B cell (primary cell): ENCODE measurements at regions not wholly inside any gene's neighbourhood (a gene's known extent, or its start where the extent isn't known, plus 50 kb on each side); places are given as distances from the start of the nearest gene placed in this dataset.

Source experiments
- ATAC-seq: fragments of 200-7000 bp; cut with Tn5 transposase; one replicate; pipeline ENCODE4 v1.10.0; 2021; ENCODE audit warnings: low read depth, mild to moderate bottlenecking, moderate number of reproducible peaks, moderate library complexity
- CTCF ChIA-PET: fragments of 350-600 bp; sonication (Branson Sonifier 250); formaldehyde crosslinking; loops from one replicate; lab custom pipeline; 2021; ENCODE audit warnings: antibody characterized with exemption, inconsistent platforms; lab: Charles Lee
- POLR2A ChIA-PET: fragments of 350-600 bp; sonication (Branson Sonifier 250); formaldehyde crosslinking; loops from one replicate; lab custom pipeline; 2021; ENCODE audit warnings: antibody characterized with exemption; lab: Charles Lee
- DNase-seq: peaks from one replicate; pipeline ENCODE4 v3.0.0; 2013
- H2AFZ ChIP-seq: 2 replicates; pipeline ENCODE4 v1.6.1; 2012; ENCODE audit warnings: mild to moderate bottlenecking, low read depth, low read length; ENCODE audit not compliant: insufficient read depth, poor library complexity, severe bottlenecking
- H3K27ac ChIP-seq, 2 donors: 1 replicate in 1 of 2; 2 replicates in 1 of 2; pipeline ENCODE4 v1.5.1; 2012 to 2013; ENCODE audit warnings: low read length in 2 of 2, mild to moderate bottlenecking in 2 of 2, moderate library complexity in 1 of 2
- H3K27me3 ChIP-seq, 4 experiments: fragments of 200-600 bp in 1 of 4; sonication (generic) in 1 of 4; replicated peaks in 1 of 4; 1 replicate in 2 of 4; 2 replicates in 2 of 4; pipeline versions ENCODE4 v1.6.1 to v1.7.0; 2013 to 2016; ENCODE audit warnings: low read length in 3 of 4, mild to moderate bottlenecking in 2 of 4, mixed read lengths in 1 of 4, moderate library complexity in 1 of 4; ENCODE audit not compliant: insufficient read depth in 4 of 4, control insufficient read depth in 3 of 4; ENCODE audit errors: control extremely low read depth in 1 of 4
- H3K36me3 ChIP-seq, 2 experiments: replicated peaks in 1 of 2; 1 replicate in 1 of 2; 2 replicates in 1 of 2; pipeline versions ENCODE4 v1.6.1 to v1.7.1; 2013; ENCODE audit warnings: low read length in 1 of 2; ENCODE audit not compliant: insufficient read depth in 2 of 2, control insufficient read depth in 1 of 2; ENCODE audit errors: control extremely low read depth in 1 of 2, extremely low read depth in 1 of 2
- H3K4me1 ChIP-seq, 2 donors: fragments of 200-600 bp in 1 of 2; sonication (generic) in 1 of 2; 1 replicate in 1 of 2; 2 replicates in 1 of 2; pipeline versions ENCODE4 v1.5.1 to v1.6.1; 2013 to 2017; ENCODE audit warnings: low read length in 2 of 2; ENCODE audit not compliant: control insufficient read depth in 2 of 2, insufficient read depth in 2 of 2
- H3K4me2 ChIP-seq: replicated peaks from 2 replicates; pipeline ENCODE3; 2012; ENCODE audit warnings: mild to moderate bottlenecking, low read depth, low read length; ENCODE audit not compliant: poor library complexity, severe bottlenecking
- H3K4me3 ChIP-seq, 5 experiments: fragments of 200-600 bp in 1 of 5; sonication (generic) in 1 of 5; 1 replicate in 3 of 5; 2 replicates in 2 of 5; pipeline versions ENCODE4 v1.5.1 to v1.7.0; 2011 to 2016; ENCODE audit warnings: low read length in 4 of 5, mild to moderate bottlenecking in 4 of 5, low read depth in 2 of 5, control low read depth in 1 of 5, moderate library complexity in 1 of 5; ENCODE audit not compliant: insufficient read depth in 1 of 5; ENCODE audit errors: control extremely low read depth in 1 of 5, extremely low read depth in 1 of 5
- H3K79me2 ChIP-seq: fragments of 200-600 bp; sonication (generic); one replicate; pipeline ENCODE4 v1.6.0; 2016; ENCODE audit warnings: low read length; ENCODE audit not compliant: control insufficient read depth, insufficient read depth
- H3K9ac ChIP-seq: fragments of 200-600 bp; sonication (generic); 2 replicates; pipeline ENCODE4 v1.6.1; 2017; ENCODE audit warnings: mild to moderate bottlenecking, low read length, moderate library complexity
- H3K9me3 ChIP-seq, 3 donors: one replicate each; pipeline versions ENCODE4 v1.6.1 to v1.7.1; 2013; ENCODE audit warnings: low read length in 2 of 3; ENCODE audit not compliant: control insufficient read depth in 2 of 3, insufficient read depth in 1 of 3; ENCODE audit errors: control extremely low read depth in 1 of 3
- H4K20me1 ChIP-seq: 2 replicates; pipeline ENCODE4 v1.6.0; 2012; ENCODE audit warnings: mild to moderate bottlenecking, low read length; ENCODE audit not compliant: insufficient read depth, control insufficient read depth, poor library complexity, severe bottlenecking
- H3K27ac Mint-ChIP-seq: one replicate; pipeline ENCODE4 v1.8.0; 2021; ENCODE audit warnings: mixed read lengths
- H3K27me3 Mint-ChIP-seq: one replicate; pipeline ENCODE4 v1.8.0; 2021; ENCODE audit warnings: mixed read lengths
- H3K4me1 Mint-ChIP-seq: one replicate; pipeline ENCODE4 v1.8.0; 2021; ENCODE audit warnings: mixed read lengths
- H3K4me3 Mint-ChIP-seq: one replicate; pipeline ENCODE4 v1.8.0; 2021; ENCODE audit warnings: mixed read lengths
- H3K9me3 Mint-ChIP-seq: one replicate; pipeline ENCODE4 v1.8.0; 2022; ENCODE audit warnings: mixed read lengths; ENCODE audit not compliant: insufficient read depth
- EZH2 ChIP-seq: IDR thresholded peaks from 2 replicates; pipeline ENCODE4 v1.6.1; 2012; ENCODE audit warnings: borderline replicate concordance, low read depth, mild to moderate bottlenecking, moderate library complexity, low read length; ENCODE audit not compliant: insufficient read depth, poor library complexity, severe bottlenecking
- WGBS: methylation state at CpG from one replicate; pipeline ENCODE4 v1.1.5; 2013; ENCODE audit warnings: missing lambda C conversion rate; ENCODE audit not compliant: insufficient coverage; 5-methylcytosine and 5-hydroxymethylcytosine counted together
- intact Hi-C: fragments of 100-400 bp; cut with micrococcal nuclease; formaldehyde crosslinking; loops from one replicate; pipeline ENCODE4 v1.10.0; 2022
- TF ChIP-seq, protein P1 (sequence below): fragments of 200-600 bp; IDR thresholded peaks from one replicate; pipeline ENCODE4 v1.8.0; 2022; ENCODE audit warnings: antibody characterized with exemption, mild to moderate bottlenecking

DNA sequence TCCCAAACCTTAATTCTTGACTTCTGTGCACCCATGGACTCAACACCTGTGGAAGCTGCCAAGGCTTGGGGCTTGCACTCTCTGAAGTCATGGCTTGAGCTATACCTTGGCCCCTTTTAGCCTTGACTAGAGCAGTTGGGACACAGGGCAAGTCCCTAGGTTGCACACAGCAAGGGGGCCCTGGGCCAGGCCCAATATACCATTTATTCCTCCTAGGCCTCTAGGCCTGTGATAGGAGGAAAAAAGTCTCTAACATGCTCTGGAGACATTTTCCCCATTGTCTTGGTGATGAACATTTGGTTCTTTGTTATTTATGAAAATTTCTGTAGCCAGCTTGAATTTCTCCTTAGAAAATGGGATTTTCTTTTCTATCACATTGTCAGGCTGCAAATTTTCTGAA, 186.1 kb downstream of the SEMA6D start:
- CTCF ChIA-PET: no interaction called here
- Histone ChIP-seq H3K9ac (no peak overlapping the region), H3K27me3 (no peaks in the 10 kb centered on the region), H3K79me2 (no peaks in the 10 kb centered on the region), H3K36me3 (no peaks in the 10 kb centered on the region), H4K20me1 (no peaks in the 10 kb centered on the region), H3K4me3 (no peak overlapping the region), H3K9me3 (peaks cover 1 to 10% (median 8%) of the 10 kb centered on the region in 3 donors), H3K4me2 (no peak overlapping the region), H2AFZ (no peak overlapping the region), H3K4me1 (no peaks in the 10 kb centered on the region), H3K27ac (no peak overlapping the region)
- POLR2A ChIA-PET: no interaction called here
- H3K27ac Mint-ChIP-seq: no peak overlapping the region
- DNase-seq (no peak), ATAC-seq (no peak)
- H3K27me3 Mint-ChIP-seq: peaks cover 3% of the 10 kb centered on the region
- no peaks in the 10 kb centered on the region for H3K4me1 Mint-ChIP-seq
- intact Hi-C loops: no loop called here
- no peak for TF ChIP-seq EZH2
- TF ChIP-seq, protein P1, sequence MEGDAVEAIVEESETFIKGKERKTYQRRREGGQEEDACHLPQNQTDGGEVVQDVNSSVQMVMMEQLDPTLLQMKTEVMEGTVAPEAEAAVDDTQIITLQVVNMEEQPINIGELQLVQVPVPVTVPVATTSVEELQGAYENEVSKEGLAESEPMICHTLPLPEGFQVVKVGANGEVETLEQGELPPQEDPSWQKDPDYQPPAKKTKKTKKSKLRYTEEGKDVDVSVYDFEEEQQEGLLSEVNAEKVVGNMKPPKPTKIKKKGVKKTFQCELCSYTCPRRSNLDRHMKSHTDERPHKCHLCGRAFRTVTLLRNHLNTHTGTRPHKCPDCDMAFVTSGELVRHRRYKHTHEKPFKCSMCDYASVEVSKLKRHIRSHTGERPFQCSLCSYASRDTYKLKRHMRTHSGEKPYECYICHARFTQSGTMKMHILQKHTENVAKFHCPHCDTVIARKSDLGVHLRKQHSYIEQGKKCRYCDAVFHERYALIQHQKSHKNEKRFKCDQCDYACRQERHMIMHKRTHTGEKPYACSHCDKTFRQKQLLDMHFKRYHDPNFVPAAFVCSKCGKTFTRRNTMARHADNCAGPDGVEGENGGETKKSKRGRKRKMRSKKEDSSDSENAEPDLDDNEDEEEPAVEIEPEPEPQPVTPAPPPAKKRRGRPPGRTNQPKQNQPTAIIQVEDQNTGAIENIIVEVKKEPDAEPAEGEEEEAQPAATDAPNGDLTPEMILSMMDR: no peak
- H3K9me3 Mint-ChIP-seq: peaks cover 8% of the 10 kb centered on the region
- no peak overlapping the region for H3K4me3 Mint-ChIP-seq

- H3K27me3 ChIP-seq: no peaks in the 10 kb centered on the region
- no peak overlapping the region for H3K27ac ChIP-seq
- Mint-ChIP-seq H3K27ac (no peak overlapping the region), H3K4me1 (no peaks in the 10 kb centered on the region), H3K27me3 (no peaks in the 10 kb centered on the region), H3K9me3 (peaks cover 2% of the 10 kb centered on the region), H3K4me3 (no peak overlapping the region)
- DNase-seq (no peak), ATAC-seq (no peak)
- no peaks in the 10 kb centered on the region for H4K20me1 ChIP-seq
- no peak overlapping the region for H3K4me2 ChIP-seq
- POLR2A ChIA-PET: no interaction called here
- peaks cover under 1 to 3% (median 1%) of the 10 kb centered on the region in 3 donors for H3K9me3 ChIP-seq
- no peaks in the 10 kb centered on the region for H3K36me3 ChIP-seq
- H3K4me1 ChIP-seq: no peaks in the 10 kb centered on the region
- CTCF ChIA-PET: no interaction called here
- H2AFZ ChIP-seq: no peak overlapping the region
- no peak overlapping the region for H3K4me3 ChIP-seq
- no CpG with 5 or more reads among the region's 1 CpG for WGBS
- TF ChIP-seq, protein P1: no peak
- no peak overlapping the region for H3K9ac ChIP-seq
- intact Hi-C loops: loop anchor here (5.0 kb wide), 1 partner anchor 1741 kb away; no protein-coding TSS in a partner anchor
- no peaks in the 10 kb centered on the region for H3K79me2 ChIP-seq
Measured at GRCh38 chr15:47908486-47908885, 191.2 kb downstream of the SEMA6D start.
